Lower leg skin (tissue), 3 donors: ENCODE measurements at regions not wholly inside any gene's neighbourhood (a gene's known extent, or its start where the extent isn't known, plus 50 kb on each side); places are given as distances from the start of the nearest gene placed in this dataset.

ENCODE experiments used
- CTCF ChIP-seq, 3 donors: fragments of 450-650 bp; IDR thresholded peaks; one replicate each; pipeline ENCODE4 v1.5.1; 2016; ENCODE audit warnings: antibody characterized with exemption in 3 of 3, mild to moderate bottlenecking in 3 of 3, moderate library complexity in 2 of 3
- POLR2A ChIP-seq, 2 donors: fragments of 450-650 bp; IDR thresholded peaks; one replicate each; pipeline ENCODE4 v1.6.1; 2016 to 2017; ENCODE audit warnings: antibody characterized with exemption in 2 of 2, mild to moderate bottlenecking in 1 of 2, moderate library complexity in 1 of 2

DNA sequence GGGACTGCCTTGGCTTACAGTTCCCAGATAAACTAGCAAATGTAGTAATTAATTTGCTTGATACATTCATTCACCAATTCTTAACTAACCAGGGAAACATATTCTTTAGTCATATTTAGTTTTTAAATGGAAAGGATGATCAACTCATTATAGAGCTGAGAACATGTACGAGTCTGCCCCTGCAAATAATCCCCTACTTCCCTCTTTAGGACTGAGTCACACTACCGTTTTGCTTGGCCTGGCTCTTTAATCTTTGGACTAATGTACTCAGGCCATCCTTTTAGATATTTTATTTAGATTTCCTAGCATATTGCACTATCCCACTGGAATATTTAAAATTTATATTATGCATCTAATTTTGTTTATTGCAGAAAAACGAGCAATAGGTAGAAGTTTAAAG is 105.5 kb upstream of the LCORL start:
- TF ChIP-seq CTCF (IDR thresholded peaks at IDR 0.05) (no peak), POLR2A (IDR thresholded peaks at IDR 0.05) (no peak)
